Liver (tissue), 8 donors: ENCODE measurements at regions not wholly inside any gene's neighbourhood (a gene's known extent, or its start where the extent isn't known, plus 50 kb on each side); places are given as distances from the start of the nearest gene placed in this dataset.

Experiments
- DNase-seq: peaks from one replicate; pipeline ENCODE4 v3.0.0-alpha.2; 2017; ENCODE audit warnings: low spot score
- H3K27ac ChIP-seq, 2 donors: one replicate each; pipeline ENCODE4 v1.7.0; 2013; ENCODE audit warnings: inconsistent platforms in 2 of 2, low read length in 2 of 2, control low read depth in 1 of 2, low read depth in 1 of 2, mild to moderate bottlenecking in 1 of 2
- H3K27me3 ChIP-seq, 4 donors: one replicate each; pipeline versions ENCODE4 v1.6.1 to v1.7.0; 2013; ENCODE audit warnings: low read length in 3 of 4, inconsistent platforms in 1 of 4, mild to moderate bottlenecking in 1 of 4, moderate library complexity in 1 of 4; ENCODE audit not compliant: control insufficient read depth in 4 of 4, insufficient read depth in 4 of 4
- H3K36me3 ChIP-seq, 4 donors: one replicate each; pipeline versions ENCODE4 v1.6.1 to v1.7.0; 2013; ENCODE audit warnings: low read length in 3 of 4, mild to moderate bottlenecking in 3 of 4, low read depth in 1 of 4, moderate library complexity in 1 of 4; ENCODE audit not compliant: control insufficient read depth in 4 of 4, insufficient read depth in 3 of 4
- H3K4me1 ChIP-seq, 4 donors: one replicate each; pipeline versions ENCODE4 v1.6.1 to v1.7.0; 2013; ENCODE audit warnings: low read length in 3 of 4, mild to moderate bottlenecking in 3 of 4, moderate library complexity in 1 of 4; ENCODE audit not compliant: control insufficient read depth in 4 of 4, insufficient read depth in 4 of 4
- H3K4me3 ChIP-seq, 3 donors: one replicate each; pipeline versions ENCODE4 v1.6.1 to v1.7.0; 2013; ENCODE audit warnings: low read length in 3 of 3, control low read depth in 1 of 3, low read depth in 1 of 3, mild to moderate bottlenecking in 1 of 3
- H3K9ac ChIP-seq, 2 donors: one replicate each; pipeline ENCODE4 v1.7.0; 2013; ENCODE audit warnings: low read length in 2 of 2, mild to moderate bottlenecking in 2 of 2, moderate library complexity in 2 of 2, control low read depth in 1 of 2, low read depth in 1 of 2
- H3K9me3 ChIP-seq, 4 donors: one replicate each; pipeline versions ENCODE4 v1.6.1 to v1.7.0; 2013; ENCODE audit warnings: low read length in 3 of 4; ENCODE audit not compliant: control insufficient read depth in 4 of 4
- ATF3 ChIP-seq: IDR thresholded peaks from 2 replicates; pipeline ENCODE4 v1.6.1; 2016; ENCODE audit warnings: antibody characterized with exemption
- CTCF ChIP-seq: fragments of 150-350 bp; IDR thresholded peaks from 2 replicates; pipeline ENCODE4 v1.5.1; 2017; ENCODE audit warnings: improper control_type of control experiment, low read depth, low read length; ENCODE audit not compliant: missing input control
- EGR1 ChIP-seq, 2 donors: IDR thresholded peaks; 2 replicates each; pipeline ENCODE4 v1.6.1; 2016 to 2018; ENCODE audit warnings: antibody characterized with exemption in 2 of 2, low read depth in 2 of 2
- FOXA1 ChIP-seq: IDR thresholded peaks from 2 replicates; pipeline ENCODE4 v1.6.1; 2016; ENCODE audit warnings: antibody characterized with exemption
- FOXA2 ChIP-seq: IDR thresholded peaks from 2 replicates; pipeline ENCODE4 v1.6.1; 2016; ENCODE audit warnings: antibody characterized with exemption
- GABPA ChIP-seq, 2 donors: IDR thresholded peaks in 1 of 2; conservative IDR thresholded peaks in 1 of 2; 2 replicates each; pipeline ENCODE4 v1.6.1; 2016; ENCODE audit warnings: antibody characterized with exemption in 2 of 2, mild to moderate bottlenecking in 1 of 2, moderate library complexity in 1 of 2
- HNF4A ChIP-seq, 2 donors: conservative IDR thresholded peaks; 2 replicates each; pipeline ENCODE4 v1.6.1; 2016; ENCODE audit warnings: antibody characterized with exemption in 2 of 2, mild to moderate bottlenecking in 2 of 2
- HNF4G ChIP-seq: IDR thresholded peaks from 2 replicates; pipeline ENCODE4 v1.6.1; 2016; ENCODE audit warnings: antibody characterized with exemption
- JUND ChIP-seq, 2 donors: IDR thresholded peaks; 2 replicates each; pipeline ENCODE4 v1.6.1; 2016; ENCODE audit warnings: antibody characterized with exemption in 2 of 2
- NR2F2 ChIP-seq: IDR thresholded peaks from 2 replicates; pipeline ENCODE4 v1.6.1; 2016; ENCODE audit warnings: antibody characterized with exemption
- RAD21 ChIP-seq, 2 donors: IDR thresholded peaks; 2 replicates each; pipeline ENCODE4 v1.6.1; 2016; ENCODE audit warnings: antibody characterized with exemption in 2 of 2, mild to moderate bottlenecking in 2 of 2
- REST ChIP-seq: IDR thresholded peaks from 2 replicates; pipeline ENCODE4 v1.6.1; 2016; ENCODE audit warnings: antibody characterized with exemption, mild to moderate bottlenecking
- RXRA ChIP-seq, 2 donors: IDR thresholded peaks; 2 replicates each; pipeline ENCODE4 v1.6.1; 2017 to 2018; ENCODE audit warnings: antibody characterized with exemption in 2 of 2, mild to moderate bottlenecking in 1 of 2
- SP1 ChIP-seq: IDR thresholded peaks from 2 replicates; pipeline ENCODE4 v1.6.1; 2018; ENCODE audit warnings: antibody characterized with exemption, mild to moderate bottlenecking
- TAF1 ChIP-seq: conservative IDR thresholded peaks from 2 replicates; pipeline ENCODE4 v1.6.1; 2016; ENCODE audit warnings: antibody characterized with exemption, mild to moderate bottlenecking
- YY1 ChIP-seq: IDR thresholded peaks from 2 replicates; pipeline ENCODE4 v1.6.1; 2016; ENCODE audit warnings: antibody characterized with exemption, mild to moderate bottlenecking
- ZBTB33 ChIP-seq: IDR thresholded peaks from 2 replicates; pipeline ENCODE4 v1.6.1; 2016; ENCODE audit warnings: antibody characterized with exemption
- WGBS: extraction: QIAGEN DNeasy Blood & Tissue Kit; methylation state at CpG from one replicate; pipeline ENCODE4 v1.1.7; 2013; 5-methylcytosine and 5-hydroxymethylcytosine counted together
- TF ChIP-seq, protein P1 (sequence below): IDR thresholded peaks from 2 replicates; pipeline ENCODE4 v1.6.1; 2016; ENCODE audit warnings: antibody characterized with exemption
- donor health status: healthy.
- donor health status: healthy.
- donor health status: healthy.
- donor health status: healthy.
- donor health status: healthy.

- Histone ChIP-seq H3K27ac (no peak overlapping the region), H3K4me1 (no peaks in the 10 kb centered on the region), H3K9me3 (peaks cover 0 to 2% (median 0%) of the 10 kb centered on the region in 4 donors), H3K27me3 (no peaks in the 10 kb centered on the region), H3K36me3 (no peaks in the 10 kb centered on the region), H3K4me3 (no peak overlapping the region), H3K9ac (no peak overlapping the region)
- TF ChIP-seq ZBTB33 (no peak), YY1 (no peak), REST (no peak), HNF4G (no peak), TAF1 (no peak), HNF4A (conservative IDR thresholded peaks at IDR 0.05) (no peak), RXRA (IDR thresholded peaks at IDR 0.05) (no peak), SP1 (no peak), CTCF (no peak), FOXA1 (no peak), NR2F2 (no peak), ATF3 (no peak), JUND (IDR thresholded peaks at IDR 0.05) (no peak), EGR1 (IDR thresholded peaks at IDR 0.05; ENCODE audit: low read depth in 2 of 2) (no peak), GABPA (IDR thresholded peaks at IDR 0.05 in 1 of 2, conservative IDR thresholded peaks at IDR 0.05 in 1 of 2) (no peak), RAD21 (IDR thresholded peaks at IDR 0.05) (no peak), FOXA2 (no peak)
- TF ChIP-seq, protein P1, sequence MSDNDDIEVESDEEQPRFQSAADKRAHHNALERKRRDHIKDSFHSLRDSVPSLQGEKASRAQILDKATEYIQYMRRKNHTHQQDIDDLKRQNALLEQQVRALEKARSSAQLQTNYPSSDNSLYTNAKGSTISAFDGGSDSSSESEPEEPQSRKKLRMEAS, result no peak
- WGBS, result 67% methylated on average over 4 of the region's 4 CpGs
- DNase-seq, result no peak
These were observed 121.1 kb upstream of the SMIM23 start for GRCh38 chr5:171664489-171664888.
